Liver (tissue), 3 donors: ENCODE measurements at regions not wholly inside any gene's neighbourhood (a gene's known extent, or its start where the extent isn't known, plus 50 kb on each side); places are given as distances from the start of the nearest gene placed in this dataset.

Source experiments
- CTCF ChIP-seq: fragments of 150-350 bp; IDR thresholded peaks from 2 replicates; pipeline ENCODE4 v1.5.1; 2017; ENCODE audit warnings: improper control_type of control experiment, low read depth, low read length; ENCODE audit not compliant: missing input control
- EGR1 ChIP-seq, 2 donors: IDR thresholded peaks; 2 replicates each; pipeline ENCODE4 v1.6.1; 2016 to 2018; ENCODE audit warnings: antibody characterized with exemption in 2 of 2, low read depth in 2 of 2
- FOXA1 ChIP-seq: IDR thresholded peaks from 2 replicates; pipeline ENCODE4 v1.6.1; 2016; ENCODE audit warnings: antibody characterized with exemption
- JUND ChIP-seq, 2 donors: IDR thresholded peaks; 2 replicates each; pipeline ENCODE4 v1.6.1; 2016; ENCODE audit warnings: antibody characterized with exemption in 2 of 2
- REST ChIP-seq: IDR thresholded peaks from 2 replicates; pipeline ENCODE4 v1.6.1; 2016; ENCODE audit warnings: antibody characterized with exemption, mild to moderate bottlenecking
- TAF1 ChIP-seq: conservative IDR thresholded peaks from 2 replicates; pipeline ENCODE4 v1.6.1; 2016; ENCODE audit warnings: antibody characterized with exemption, mild to moderate bottlenecking
- donor health status: healthy.
- donor health status: healthy.

DNA sequence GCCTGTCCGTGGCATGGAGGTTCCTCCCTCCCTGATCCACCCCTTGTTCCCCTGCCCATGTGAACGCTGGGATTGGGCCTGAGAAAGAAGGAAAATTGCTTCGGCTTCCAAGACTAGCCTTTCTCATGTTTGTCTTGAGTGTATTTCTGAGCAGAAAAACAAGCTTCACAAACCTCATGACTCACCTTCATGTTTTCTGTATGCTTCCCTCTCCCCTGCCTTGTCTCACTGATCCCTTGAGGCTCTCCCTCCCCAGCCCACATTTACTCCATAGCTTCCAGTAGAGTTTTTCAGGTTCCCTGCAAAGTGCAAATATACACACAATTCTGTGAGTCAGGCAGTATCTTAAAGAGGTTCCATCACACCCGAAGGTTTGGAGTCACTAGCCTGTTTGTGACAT is 572.4 kb downstream of the UQCRFS1 start:
- TF ChIP-seq CTCF: no peak
- TF ChIP-seq TAF1: no peak
- no peak for TF ChIP-seq REST
- TF ChIP-seq EGR1 (IDR thresholded peaks at IDR 0.05; ENCODE audit: low read depth in 2 of 2): no peak
- TF ChIP-seq JUND (IDR thresholded peaks at IDR 0.05): no peak
- TF ChIP-seq FOXA1: no peak
